HG03175 (cell line): ENCODE measurements at regions not wholly inside any gene's neighbourhood (a gene's known extent, or its start where the extent isn't known, plus 50 kb on each side); places are given as distances from the start of the nearest gene placed in this dataset.

Experiments used
- ATAC-seq: cut with Tn5 transposase; IDR thresholded peaks from one replicate; pipeline ENCODE4 v1.9.1; 2021; ENCODE audit warnings: mild to moderate bottlenecking, moderate library complexity; ENCODE audit not compliant: unreplicated experiment

- ATAC-seq, result no peak
Measured at GRCh38 chr13:26967119-26968038, 204.2 kb downstream of the USP12 start.

DNA sequence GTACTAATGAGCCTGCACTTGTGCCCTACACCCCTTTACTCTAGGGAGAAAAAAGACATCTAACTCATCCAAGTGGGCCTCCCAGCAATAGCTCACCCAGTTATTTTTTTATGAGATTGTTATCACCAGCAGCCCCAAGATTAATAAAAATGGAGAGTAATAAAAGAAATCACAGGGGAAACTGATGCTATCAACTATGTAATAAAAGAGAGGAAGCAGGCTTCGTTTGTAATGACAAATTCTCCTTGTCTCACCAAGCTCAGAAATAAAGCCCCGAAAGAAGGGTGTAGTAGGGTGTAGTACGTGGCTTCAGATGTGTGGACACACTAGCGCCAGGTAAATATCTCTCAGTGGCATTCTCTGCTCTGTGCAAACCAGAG lies 204.9 kb downstream of the USP12 start:
- ATAC-seq, result no peak

- ATAC-seq, result no peak
Measured at GRCh38 chr13:26965952-26966700, 205.5 kb downstream of the USP12 start.

DNA sequence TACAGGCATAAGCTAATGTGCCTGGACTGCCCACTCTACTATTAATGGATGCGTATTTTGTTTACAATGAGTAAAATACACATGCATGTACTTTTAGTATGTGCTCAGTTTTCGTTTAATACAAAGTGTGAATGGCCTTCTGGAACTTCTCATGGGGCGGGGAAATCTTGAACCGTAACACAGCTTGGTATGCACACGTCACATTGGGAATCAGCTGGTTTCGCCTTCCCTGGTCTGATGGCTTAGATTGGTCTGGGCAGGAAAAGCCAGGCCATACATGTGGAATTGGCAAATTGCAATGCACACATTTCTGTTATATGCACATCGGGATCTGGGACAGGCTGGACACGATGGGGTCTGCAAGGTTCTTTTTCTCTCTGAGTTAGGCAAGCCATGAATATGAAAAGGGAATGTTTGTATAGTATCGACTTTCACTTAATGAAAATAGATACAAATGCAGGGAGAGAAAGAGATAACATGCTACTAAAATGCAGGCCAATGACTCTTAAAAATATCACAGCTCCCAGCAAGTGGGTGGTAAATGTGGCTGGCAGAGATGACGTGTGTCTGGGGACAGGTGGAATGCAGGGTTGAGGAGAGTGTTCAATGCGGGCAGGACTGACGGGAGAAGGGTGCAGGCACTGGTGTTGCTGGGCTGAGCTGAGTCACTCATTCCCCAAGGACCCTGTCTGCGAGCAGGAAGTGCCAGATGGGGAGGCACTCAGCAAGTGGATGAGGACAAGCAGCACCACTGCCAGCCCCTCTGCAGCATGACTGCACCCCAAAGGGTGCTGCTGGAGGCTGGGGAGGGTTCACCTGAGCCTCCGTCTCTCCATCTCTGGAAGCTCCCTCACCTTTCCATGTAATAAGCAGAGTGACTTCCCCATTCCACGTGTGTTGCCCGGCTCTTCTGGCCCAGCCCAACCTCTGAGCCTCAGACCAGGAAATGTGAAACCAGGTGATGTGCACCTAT lies 204.0 kb upstream of the GPR12 start:
- no peak for ATAC-seq

DNA sequence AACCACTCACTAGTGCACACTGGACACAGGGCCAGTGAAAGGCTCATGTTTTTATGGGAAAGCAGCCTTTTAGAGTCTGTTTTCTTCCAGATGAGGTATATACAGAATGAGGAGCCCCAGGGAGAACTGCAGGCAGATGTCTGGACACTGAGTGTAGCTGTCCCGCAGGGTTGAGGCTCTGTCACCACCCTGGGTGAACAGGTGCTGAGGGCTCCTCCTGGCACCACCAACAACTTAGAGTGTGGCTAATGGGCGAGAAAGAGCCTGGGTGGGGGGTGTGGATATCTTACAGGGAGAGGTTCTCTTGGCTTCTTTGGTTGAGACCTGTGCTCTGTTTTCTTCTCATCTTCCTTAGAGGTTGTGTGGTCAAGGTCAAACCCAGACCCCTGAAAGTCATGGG lies 202.1 kb upstream of the GPR12 start:
- ATAC-seq, result no peak

DNA sequence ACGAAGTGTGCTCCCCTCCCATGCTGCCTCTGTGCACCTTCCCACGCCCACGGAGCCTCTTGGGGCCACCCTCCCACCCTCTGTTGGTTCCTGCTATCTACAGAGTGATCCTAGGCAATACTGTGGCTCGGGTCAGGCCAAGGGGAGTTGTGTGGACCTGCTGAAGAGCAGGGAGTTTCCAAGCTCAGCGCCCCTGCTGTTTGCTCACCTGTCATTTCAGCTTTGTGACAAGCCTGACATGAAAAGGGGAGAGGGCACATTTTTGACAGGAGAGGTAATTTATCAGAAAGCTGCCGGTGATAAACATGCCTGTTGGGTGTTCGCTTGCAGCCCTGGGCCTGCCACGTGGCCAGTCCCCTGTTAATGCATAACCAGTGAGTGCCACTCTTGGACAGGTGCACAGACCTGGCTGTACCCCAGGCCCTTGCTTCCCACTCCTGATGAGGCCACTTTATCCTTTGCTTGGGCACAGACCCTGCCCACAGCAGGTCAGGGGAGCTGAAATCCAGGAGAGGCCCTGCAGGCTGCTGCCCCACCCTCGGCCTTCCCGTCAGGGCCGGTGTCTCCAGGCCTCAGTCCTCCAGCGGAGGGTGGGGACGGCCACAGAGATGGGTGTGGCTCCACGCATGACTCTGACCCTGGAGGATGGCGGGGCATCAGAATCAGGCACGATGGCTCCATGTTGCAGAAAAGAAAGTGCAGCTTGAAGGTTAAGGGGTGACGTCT lies 201.5 kb upstream of the GPR12 start:
- ATAC-seq, result no peak

DNA sequence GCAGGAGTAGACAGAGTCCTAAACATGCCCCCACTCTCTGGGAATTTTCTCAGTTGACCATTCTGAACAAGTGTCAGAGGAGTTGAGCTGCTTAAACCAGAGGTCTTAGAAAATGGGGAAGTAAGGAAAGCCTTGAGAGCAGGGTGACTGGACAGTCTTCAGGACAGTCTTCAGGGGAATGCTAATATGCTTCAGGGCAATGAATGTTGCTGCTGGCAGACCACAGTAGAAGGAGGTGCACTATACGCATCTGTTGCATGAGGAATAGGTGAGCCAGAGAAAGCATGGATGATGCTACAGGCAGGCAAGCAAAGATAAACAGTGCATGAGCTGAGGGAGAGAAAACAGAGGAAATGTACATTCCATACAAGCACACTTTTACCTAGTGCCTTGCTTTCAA lies 196.6 kb upstream of the GPR12 start:
- no peak for ATAC-seq

- no peak for ATAC-seq
Measured at GRCh38 chr13:26956522-26957142, 196.0 kb upstream of the GPR12 start.

- ATAC-seq, result no peak
Measured at GRCh38 chr13:26954976-26955375, 194.4 kb upstream of the GPR12 start.

- ATAC-seq, result no peak
Measured at GRCh38 chr13:26953291-26953690, 192.7 kb upstream of the GPR12 start.

- ATAC-seq, result no peak
Measured at GRCh38 chr13:26952551-26953143, 192.1 kb upstream of the GPR12 start.

- no peak for ATAC-seq
Measured at GRCh38 chr13:26951581-26952177, 191.1 kb upstream of the GPR12 start.

- ATAC-seq, result no peak
Measured at GRCh38 chr13:26950968-26951367, 190.4 kb upstream of the GPR12 start.

GRCh38 chr13:26950546-26950945 lies 190.0 kb upstream of the GPR12 start:
- ATAC-seq, result no peak

GRCh38 chr13:26949701-26950502 lies 189.3 kb upstream of the GPR12 start:
- no peak for ATAC-seq

GRCh38 chr13:26948353-26948752 lies 187.8 kb upstream of the GPR12 start:
- no peak for ATAC-seq

GRCh38 chr13:26946684-26947343 lies 186.2 kb upstream of the GPR12 start:
- no peak for ATAC-seq

DNA sequence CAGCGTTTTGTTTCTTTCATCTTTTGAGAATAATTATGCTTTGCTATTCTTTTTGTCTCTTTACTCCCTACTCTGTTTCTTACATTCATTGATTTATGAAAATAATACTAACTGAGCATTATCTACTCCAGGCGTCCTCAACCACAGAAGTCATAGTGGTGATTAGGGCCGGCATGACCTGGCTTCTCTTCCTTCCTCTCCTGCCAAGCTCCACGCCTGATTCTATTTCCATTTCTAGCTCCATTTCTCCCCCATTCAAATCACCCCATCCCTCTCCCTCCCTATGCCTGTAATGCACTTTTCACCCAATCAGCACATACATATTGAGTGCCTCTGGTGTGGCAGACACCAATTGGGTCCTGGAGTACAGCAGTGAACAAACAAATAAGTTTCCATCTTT lies 183.2 kb upstream of the GPR12 start:
- ATAC-seq, result no peak
